CD4-positive, alpha-beta T cell (primary cell): ENCODE measurements at regions not wholly inside any gene's neighbourhood (a gene's known extent, or its start where the extent isn't known, plus 50 kb on each side); places are given as distances from the start of the nearest gene placed in this dataset.

Experiments used
- ATAC-seq: fragments of 200-7000 bp; cut with Tn5 transposase; one replicate; pipeline ENCODE4 v1.10.0; 2022; ENCODE audit warnings: mild to moderate bottlenecking; ENCODE audit not compliant: poor library complexity
- CTCF ChIA-PET: fragments of 350-600 bp; sonication (Branson Sonifier 250); formaldehyde crosslinking; loops from one replicate; lab custom pipeline; 2021; ENCODE audit warnings: antibody characterized with exemption, inconsistent platforms; lab: Charles Lee
- POLR2A ChIA-PET: fragments of 350-600 bp; sonication (Branson Sonifier 250); formaldehyde crosslinking; loops from one replicate; lab custom pipeline; 2021; ENCODE audit warnings: antibody characterized with exemption, inconsistent platforms; lab: Charles Lee
- DNase-seq, 14 experiments: peaks; one replicate each; pipeline ENCODE4 v3.0.0-alpha.2; 2013 to 2020; ENCODE audit warnings: mixed read lengths in 2 of 14
- H3K27ac ChIP-seq, 2 donors: one replicate each; pipeline versions ENCODE4 v1.5.1 to v1.7.0; 2013; ENCODE audit warnings: low read length in 2 of 2, low read depth in 1 of 2, mild to moderate bottlenecking in 1 of 2
- H3K27me3 ChIP-seq, 2 experiments: 1 replicate in 1 of 2; 2 replicates in 1 of 2; pipeline versions ENCODE4 v1.6.1 to v1.7.0; 2013; ENCODE audit warnings: low read length in 2 of 2, control low read depth in 1 of 2, mild to moderate bottlenecking in 1 of 2, moderate library complexity in 1 of 2; ENCODE audit not compliant: insufficient read depth in 2 of 2, control insufficient read depth in 1 of 2
- H3K36me3 ChIP-seq: one replicate; pipeline ENCODE4 v1.6.1; 2013; ENCODE audit warnings: low read length, control low read depth; ENCODE audit not compliant: insufficient read depth
- H3K4me1 ChIP-seq: one replicate; pipeline ENCODE4 v1.6.1; 2013; ENCODE audit warnings: low read length, control low read depth; ENCODE audit not compliant: insufficient read depth
- H3K4me3 ChIP-seq: one replicate; pipeline ENCODE4 v1.5.1; 2013; ENCODE audit warnings: mild to moderate bottlenecking, low read length, moderate library complexity
- H3K9me3 ChIP-seq, 2 experiments: 1 replicate in 1 of 2; 2 replicates in 1 of 2; pipeline versions ENCODE4 v1.6.1 to v1.7.0; 2013; ENCODE audit warnings: low read length in 2 of 2, mild to moderate bottlenecking in 2 of 2, control low read depth in 1 of 2, moderate library complexity in 1 of 2; ENCODE audit not compliant: control insufficient read depth in 1 of 2, insufficient read depth in 1 of 2
- H3K27ac Mint-ChIP-seq: one replicate; pipeline ENCODE4 v1.8.0; 2020; ENCODE audit warnings: mixed read lengths
- H3K27me3 Mint-ChIP-seq: one replicate; pipeline ENCODE4 v1.8.0; 2021; ENCODE audit warnings: mixed read lengths
- H3K36me3 Mint-ChIP-seq: one replicate; pipeline ENCODE4 v1.8.0; 2021; ENCODE audit warnings: low read depth, mixed read lengths
- H3K4me1 Mint-ChIP-seq: one replicate; pipeline ENCODE4 v1.8.0; 2021; ENCODE audit warnings: low read depth, mixed read lengths
- H3K4me3 Mint-ChIP-seq: one replicate; pipeline ENCODE4 v1.8.0; 2020; ENCODE audit warnings: mild to moderate bottlenecking, mixed read lengths
- H3K9me3 Mint-ChIP-seq: one replicate; pipeline ENCODE4 v1.8.0; 2020; ENCODE audit warnings: mixed read lengths
- intact Hi-C, 2 experiments: fragments of 100-400 bp; cut with DNase I in 1 of 2; cut with micrococcal nuclease in 1 of 2; formaldehyde crosslinking; loops; one replicate each; pipeline versions ENCODE4 v1.15.1 to v1.9.0; 2023 to 2025; cut with DNase I, micrococcal nuclease
- TF ChIP-seq, protein P1 (sequence below): fragments of 200-600 bp; IDR thresholded peaks from one replicate; pipeline ENCODE4 v1.8.0; 2022; ENCODE audit warnings: antibody characterized with exemption, mild to moderate bottlenecking

DNA sequence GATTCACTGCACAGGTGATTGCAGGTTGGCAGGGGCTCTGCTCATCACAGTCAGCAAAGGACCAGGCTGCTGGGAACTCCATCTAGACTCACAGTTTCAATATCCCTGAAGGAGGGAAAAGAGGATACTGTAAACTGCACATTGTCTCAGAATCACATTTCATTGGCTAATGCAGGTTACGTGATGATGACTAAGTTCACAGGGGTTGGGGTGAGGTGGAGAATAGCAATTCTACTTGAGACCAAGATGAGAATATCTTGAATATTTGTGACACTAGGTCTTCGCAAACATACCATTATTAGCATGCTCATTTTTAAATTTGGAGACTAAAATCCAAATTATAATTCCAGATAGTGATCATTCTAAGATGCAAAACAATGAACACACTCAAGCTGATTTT is 208.5 kb upstream of the CITED2 start:
- peaks cover 10% of the 10 kb centered on the region for H3K4me1 ChIP-seq
- Mint-ChIP-seq H3K4me3 (no peak overlapping the region), H3K4me1 (peaks cover 20% of the 10 kb centered on the region), H3K27ac (no peak overlapping the region), H3K9me3 (no peaks in the 10 kb centered on the region), H3K27me3 (peaks cover 6% of the 10 kb centered on the region), H3K36me3 (no peaks in the 10 kb centered on the region)
- H3K27ac ChIP-seq, result no peak overlapping the region
- H3K36me3 ChIP-seq, result no peaks in the 10 kb centered on the region
- CTCF ChIA-PET, result interaction anchor here (0.6 kb wide), 1 partner anchor 74 kb away, joined by 3 read pairs; no protein-coding TSS in a partner anchor
- POLR2A ChIA-PET, result no interaction called here
- ATAC-seq, result no peak
- no peaks in the 10 kb centered on the region for H3K9me3 ChIP-seq
- H3K27me3 ChIP-seq, result no peaks in the 10 kb centered on the region
- intact Hi-C loops, result no loop called here
- no peak for DNase-seq
- TF ChIP-seq, protein P1, sequence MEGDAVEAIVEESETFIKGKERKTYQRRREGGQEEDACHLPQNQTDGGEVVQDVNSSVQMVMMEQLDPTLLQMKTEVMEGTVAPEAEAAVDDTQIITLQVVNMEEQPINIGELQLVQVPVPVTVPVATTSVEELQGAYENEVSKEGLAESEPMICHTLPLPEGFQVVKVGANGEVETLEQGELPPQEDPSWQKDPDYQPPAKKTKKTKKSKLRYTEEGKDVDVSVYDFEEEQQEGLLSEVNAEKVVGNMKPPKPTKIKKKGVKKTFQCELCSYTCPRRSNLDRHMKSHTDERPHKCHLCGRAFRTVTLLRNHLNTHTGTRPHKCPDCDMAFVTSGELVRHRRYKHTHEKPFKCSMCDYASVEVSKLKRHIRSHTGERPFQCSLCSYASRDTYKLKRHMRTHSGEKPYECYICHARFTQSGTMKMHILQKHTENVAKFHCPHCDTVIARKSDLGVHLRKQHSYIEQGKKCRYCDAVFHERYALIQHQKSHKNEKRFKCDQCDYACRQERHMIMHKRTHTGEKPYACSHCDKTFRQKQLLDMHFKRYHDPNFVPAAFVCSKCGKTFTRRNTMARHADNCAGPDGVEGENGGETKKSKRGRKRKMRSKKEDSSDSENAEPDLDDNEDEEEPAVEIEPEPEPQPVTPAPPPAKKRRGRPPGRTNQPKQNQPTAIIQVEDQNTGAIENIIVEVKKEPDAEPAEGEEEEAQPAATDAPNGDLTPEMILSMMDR, result no peak
- H3K4me3 ChIP-seq, result no peak overlapping the region

DNA sequence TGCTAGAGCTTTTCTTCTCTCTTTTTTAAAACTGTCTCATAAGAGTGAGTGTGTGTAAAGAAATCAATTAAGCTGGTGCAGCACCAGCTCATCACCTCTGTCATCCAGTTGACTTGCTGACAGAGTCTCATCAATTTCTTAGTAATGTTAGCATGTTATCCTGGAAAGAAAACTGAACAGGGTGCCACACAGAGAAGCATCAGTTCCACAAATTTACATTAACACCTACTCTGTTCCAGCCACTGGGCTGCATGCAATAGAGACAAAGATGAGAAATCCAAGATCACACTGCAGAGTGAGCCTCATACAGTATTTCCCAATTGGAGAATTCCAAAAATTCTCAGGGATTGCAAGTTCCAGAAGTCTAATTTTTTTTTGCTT is 207.0 kb upstream of the CITED2 start:
- Histone ChIP-seq H3K27ac (no peak overlapping the region), H3K9me3 (no peaks in the 10 kb centered on the region), H3K4me3 (no peak overlapping the region), H3K4me1 (peaks cover 10% of the 10 kb centered on the region), H3K27me3 (no peaks in the 10 kb centered on the region), H3K36me3 (no peaks in the 10 kb centered on the region)
- no peak overlapping the region for H3K4me3 Mint-ChIP-seq
- no peak for ATAC-seq
- H3K4me1 Mint-ChIP-seq, result peaks cover 20% of the 10 kb centered on the region
- ChIA-PET POLR2A (no interaction called here), CTCF (no interaction called here)
- no peak overlapping the region for H3K27ac Mint-ChIP-seq
- H3K27me3 Mint-ChIP-seq, result peaks cover 12% of the 10 kb centered on the region
- no peak for DNase-seq
- intact Hi-C loops, result no loop called here
- TF ChIP-seq, protein P1, result no peak
- H3K9me3 Mint-ChIP-seq, result no peaks in the 10 kb centered on the region
- no peaks in the 10 kb centered on the region for H3K36me3 Mint-ChIP-seq

DNA sequence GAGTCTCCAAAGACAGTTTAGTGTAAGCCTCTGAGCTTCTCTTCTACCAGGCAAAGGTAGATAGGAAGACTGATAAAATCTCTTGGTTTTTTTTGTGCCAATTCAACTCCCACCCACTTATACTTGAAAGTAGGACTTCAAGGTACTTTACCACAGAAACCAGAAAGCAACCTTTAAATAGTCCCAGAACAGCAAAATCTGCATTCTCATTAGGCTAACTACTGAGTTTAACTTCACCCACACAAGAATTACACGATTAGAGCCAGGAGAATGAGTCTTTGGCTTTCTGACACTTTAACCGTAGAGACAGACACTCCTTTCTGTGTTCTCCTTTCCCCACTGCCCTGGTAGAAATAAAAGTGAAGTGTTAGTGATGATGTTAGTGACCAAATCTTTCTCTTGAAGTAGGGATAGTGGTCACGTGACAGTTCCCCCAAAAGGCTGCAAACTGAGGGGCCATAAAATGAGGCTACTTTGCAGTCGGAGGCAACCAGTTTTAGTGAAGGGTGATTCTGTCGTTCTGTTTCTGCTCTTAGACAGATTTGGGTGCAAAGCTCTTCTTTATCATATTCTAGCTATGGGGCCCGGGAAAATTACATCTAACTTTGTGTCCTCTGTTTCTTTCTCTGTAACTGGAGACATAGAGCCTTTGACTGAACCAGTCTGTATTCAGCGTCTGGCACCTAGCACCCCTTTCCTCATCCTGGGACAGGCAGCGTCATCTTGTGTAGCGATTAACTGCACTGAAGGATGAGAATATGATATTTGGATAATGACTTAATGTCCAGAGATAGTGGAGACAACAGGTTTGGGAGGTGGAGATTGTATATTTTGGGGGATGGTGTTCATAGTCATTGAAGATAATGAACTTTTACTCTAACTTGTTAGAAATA is 206.4 kb upstream of the CITED2 start:
- POLR2A ChIA-PET, result no interaction called here
- H3K4me3 Mint-ChIP-seq, result no peak overlapping the region
- H3K27me3 ChIP-seq, result no peaks in the 10 kb centered on the region
- no peak overlapping the region for H3K27ac Mint-ChIP-seq
- no peak overlapping the region for H3K27ac ChIP-seq
- intact Hi-C loops, result no loop called here
- no peaks in the 10 kb centered on the region for H3K9me3 ChIP-seq
- TF ChIP-seq, protein P1, result no peak
- no peak overlapping the region for H3K4me3 ChIP-seq
- H3K4me1 ChIP-seq, result peaks cover 10% of the 10 kb centered on the region
- H3K27me3 Mint-ChIP-seq, result peaks cover 12% of the 10 kb centered on the region
- no peaks in the 10 kb centered on the region for H3K36me3 ChIP-seq
- DNase-seq (peak in 2 of 14 experiments; percentile 17 to 28), ATAC-seq (no peak)
- peaks cover 20% of the 10 kb centered on the region for H3K4me1 Mint-ChIP-seq
- no peaks in the 10 kb centered on the region for H3K9me3 Mint-ChIP-seq
- no peaks in the 10 kb centered on the region for H3K36me3 Mint-ChIP-seq
- CTCF ChIA-PET, result no interaction called here
